DMS 273 treated with DMSO at 0.1 percent for 48 hours (cell line): ENCODE measurements at regions not wholly inside any gene's neighbourhood (a gene's known extent, or its start where the extent isn't known, plus 50 kb on each side); places are given as distances from the start of the nearest gene placed in this dataset.
"Not testable (repeated sequence)": the region's sequence is repeated elsewhere in the genome, so short reads cannot be mapped to it uniquely, and the experiment has no call there.

Experiments used
- DNase-seq: peaks from one replicate; lab custom pipeline; 2025; lab: John Stamatoyannopoulos, UW

DNA sequence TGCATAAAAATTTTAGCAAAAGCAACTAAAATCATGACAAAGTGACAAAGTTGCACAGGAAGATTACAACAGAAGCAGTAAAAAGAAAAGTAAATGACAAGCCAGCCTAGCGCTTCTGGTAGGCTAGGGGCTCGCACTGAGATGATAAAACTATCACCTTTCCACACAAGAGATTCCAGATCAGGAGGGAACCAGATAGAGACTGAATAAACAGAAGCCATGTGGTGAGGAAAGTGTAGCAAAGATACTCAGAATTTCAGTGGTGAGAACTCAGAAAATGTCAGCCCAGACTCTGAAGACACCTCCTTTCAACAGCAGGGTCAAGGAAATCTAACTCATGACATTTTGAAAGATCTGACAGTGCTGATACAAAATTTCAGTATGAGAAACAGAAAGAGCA, 77.4 kb upstream of the DNAJC10 start:
- DNase-seq: no peak

DNA sequence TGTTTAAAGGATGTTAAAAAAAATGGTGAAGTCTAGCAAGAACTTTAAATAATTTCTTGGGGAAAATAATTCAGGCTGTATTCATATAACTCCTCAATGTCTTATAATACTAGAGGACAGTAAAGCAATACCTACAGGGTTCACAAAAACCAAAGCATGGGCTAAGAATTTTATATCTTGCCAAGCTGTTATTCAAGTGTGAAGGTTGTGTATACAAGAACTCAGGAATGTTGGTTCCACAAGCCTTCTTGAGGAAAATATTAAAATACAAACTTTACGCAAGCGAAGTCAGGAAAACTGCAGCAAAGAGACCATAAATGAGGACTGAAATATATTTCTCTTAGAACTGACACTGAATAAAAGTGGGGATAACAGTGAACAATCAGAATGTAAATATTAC, 76.1 kb upstream of the DNAJC10 start:
- no peak for DNase-seq

DNA sequence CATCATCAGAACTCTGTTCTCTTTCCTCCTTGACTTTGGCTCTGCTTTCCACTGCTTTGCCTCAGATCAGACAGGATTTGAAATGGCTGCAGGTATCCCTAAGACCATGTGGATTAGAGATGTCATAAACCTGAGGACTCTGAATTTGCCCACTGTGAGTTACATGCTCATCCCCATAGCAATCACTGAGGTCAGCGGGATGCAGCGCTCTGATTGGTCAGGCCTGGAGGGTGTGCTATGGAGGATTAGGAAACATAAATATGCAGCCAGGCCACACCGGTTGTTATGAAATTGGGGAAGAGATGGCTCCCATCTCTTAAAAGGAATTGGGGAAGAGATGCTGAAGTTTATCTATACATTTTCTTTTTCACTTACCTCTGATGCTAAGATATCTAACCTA, 73.7 kb upstream of the DNAJC10 start:
- peak; percentile 73 for DNase-seq

DNA sequence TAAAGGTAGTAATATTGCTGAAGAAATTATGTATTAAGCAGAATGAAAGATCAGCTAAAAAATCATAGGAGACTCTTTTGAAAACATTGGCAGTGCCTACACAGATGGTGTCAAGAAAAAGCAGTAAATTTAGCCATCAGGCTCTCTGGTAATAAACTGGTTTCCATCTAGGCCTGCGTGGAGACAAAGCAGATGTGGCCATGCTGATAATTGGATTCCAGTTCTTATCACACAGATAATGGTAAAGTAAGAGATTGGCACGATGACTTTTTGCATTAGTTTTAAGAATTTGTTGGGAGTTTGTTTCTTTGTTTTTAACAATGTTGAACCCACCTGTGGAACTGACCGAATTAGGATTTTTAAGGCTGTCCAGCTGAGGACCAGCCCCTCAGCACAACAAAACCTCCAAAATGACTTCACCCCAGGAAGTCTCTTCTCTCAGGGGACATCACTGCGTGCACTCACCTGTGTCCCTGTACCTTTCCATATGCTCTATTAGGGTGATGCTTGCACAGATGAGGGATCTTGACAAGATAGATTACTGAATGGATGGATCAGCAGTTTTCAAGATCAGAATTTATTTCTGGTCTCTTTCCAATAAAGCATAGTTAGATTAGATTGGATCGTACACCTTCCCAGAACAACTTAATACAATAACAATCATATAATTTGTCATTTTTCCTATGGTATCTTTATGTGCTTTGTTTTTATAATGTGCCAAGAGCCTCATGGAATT, 69.1 kb upstream of the DNAJC10 start:
- DNase-seq: no peak

- DNase-seq: no peak
Measured at GRCh38 chr2:182647499-182647787, 68.6 kb upstream of the DNAJC10 start.

DNA sequence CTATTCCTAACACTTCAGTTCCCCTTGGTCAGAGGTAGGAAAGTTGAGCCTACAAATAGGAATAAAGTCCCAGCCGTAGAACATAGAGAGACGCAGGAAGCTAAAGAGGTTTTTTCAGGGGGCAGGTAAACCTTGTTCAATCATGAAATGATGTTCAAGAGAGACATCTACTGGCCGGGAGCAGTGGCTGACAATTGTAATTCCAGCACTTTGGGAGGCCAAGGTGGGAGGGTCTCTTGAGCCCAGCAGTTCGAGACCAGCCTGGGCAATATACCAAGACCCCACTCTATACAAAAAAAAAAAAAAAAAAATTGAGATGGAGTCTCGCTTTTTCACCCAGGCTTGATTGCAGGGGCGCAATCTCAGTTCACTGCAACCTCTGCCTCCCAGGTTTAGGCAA, 66.7 kb upstream of the DNAJC10 start:
- DNase-seq: peak; percentile 53

DNA sequence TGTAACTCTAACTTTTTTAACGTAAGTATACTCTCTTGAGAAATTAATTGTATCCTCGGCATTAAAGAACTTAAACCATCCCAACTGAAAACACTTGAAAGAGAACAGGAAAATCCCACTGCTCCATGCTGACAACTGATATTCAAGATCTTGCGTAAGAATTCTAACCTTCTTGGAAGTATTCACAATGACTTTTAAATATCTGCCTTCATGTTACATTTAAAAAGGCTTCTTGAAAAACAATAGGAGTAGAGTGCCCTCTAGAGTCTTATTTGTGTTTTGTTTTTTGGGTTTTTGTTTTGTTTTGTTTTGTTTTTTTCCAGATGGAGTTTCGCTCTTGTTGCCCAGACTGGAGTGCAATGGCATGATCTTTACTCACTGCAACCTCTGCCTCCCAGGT, 65.4 kb upstream of the DNAJC10 start:
- DNase-seq: peak; percentile 21

- DNase-seq: no peak
Measured at GRCh38 chr2:182652326-182652725, 63.7 kb upstream of the DNAJC10 start.

DNA sequence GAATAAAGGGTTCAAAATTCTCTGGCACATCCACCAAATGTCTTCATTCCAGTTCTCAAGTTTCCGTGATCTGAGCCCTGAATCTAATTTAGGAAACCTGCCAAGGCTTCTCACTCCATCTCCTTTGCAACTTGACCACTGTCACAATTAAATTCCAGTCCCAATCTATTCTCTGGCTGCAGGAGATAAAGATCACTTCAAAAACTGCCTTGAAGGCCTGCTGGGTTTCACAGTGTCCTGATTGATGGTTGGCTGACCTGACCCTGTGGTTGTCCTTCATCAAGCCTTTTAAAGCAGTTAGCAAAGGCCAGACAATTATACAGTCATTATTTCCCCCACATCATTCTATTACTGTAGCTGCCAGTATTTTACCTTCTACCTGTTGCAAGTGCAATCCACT, 60.3 kb upstream of the DNAJC10 start:
- no peak for DNase-seq

GRCh38 chr2:182664212-182664611, 51.8 kb upstream of the DNAJC10 start:
- DNase-seq: no peak

- DNase-seq: not testable (repeated sequence)
Measured at GRCh38 chr2:182665500-182665899, 50.6 kb upstream of the DNAJC10 start.
